ENCODE measurements at regions not wholly inside any gene's neighbourhood (a gene's known extent, or its start where the extent isn't known, plus 50 kb on each side); places are given as distances from the start of the nearest gene placed in this dataset.

- Histone ChIP-seq H4K20me1 (ENCODE audit: control insufficient read depth, extremely low read depth, insufficient read depth, low read length) (no peaks in the 10 kb centered on the region), H3K4me3 (ENCODE audit: control insufficient read depth in 2 of 3, extremely low read depth in 1 of 3, insufficient read depth in 2 of 3, low read depth in 1 of 3, low read length in 3 of 3) (no peak overlapping the region), H3K9me1 (ENCODE audit: control insufficient read depth, extremely low read depth, insufficient read depth, low read length) (no peaks in the 10 kb centered on the region), H3K27me3 (ENCODE audit: control insufficient read depth, extremely low read depth, insufficient read depth, low read length) (no peaks in the 10 kb centered on the region), H3K9me3 (ENCODE audit: control insufficient read depth, low read depth, low read length) (no peaks in the 10 kb centered on the region), H3K79me2 (ENCODE audit: control insufficient read depth, insufficient read depth, low read length) (no peaks in the 10 kb centered on the region), H3K4me1 (ENCODE audit: control insufficient read depth, extremely low read depth, insufficient read depth, low read length) (no peaks in the 10 kb centered on the region), H3K36me3 (ENCODE audit: control insufficient read depth in 2 of 2, extremely low read depth in 1 of 2, insufficient read depth in 2 of 2, low read length in 2 of 2) (no peaks in the 10 kb centered on the region), H2AFZ (ENCODE audit: control insufficient read depth, low read length) (no peak overlapping the region), H3K4me2 (ENCODE audit: control insufficient read depth, extremely low read depth, insufficient read depth, low read depth, low read length) (no peak overlapping the region), H3K9ac (ENCODE audit: control insufficient read depth, extremely low read depth, insufficient read depth, low read length) (no peak overlapping the region), H3K27ac (ENCODE audit: control insufficient read depth, insufficient read depth, low read length) (no peak overlapping the region)
- dilution Hi-C loops (cut with MboI; ENCODE audit: extremely low pct_ligation_motif_present, low sequenced_read_pairs), result no loop called here
- FAIRE-seq (no peak), DNase-seq (ENCODE audit: low read depth, low spot score) (no peak)
- TF ChIP-seq, protein P1, sequence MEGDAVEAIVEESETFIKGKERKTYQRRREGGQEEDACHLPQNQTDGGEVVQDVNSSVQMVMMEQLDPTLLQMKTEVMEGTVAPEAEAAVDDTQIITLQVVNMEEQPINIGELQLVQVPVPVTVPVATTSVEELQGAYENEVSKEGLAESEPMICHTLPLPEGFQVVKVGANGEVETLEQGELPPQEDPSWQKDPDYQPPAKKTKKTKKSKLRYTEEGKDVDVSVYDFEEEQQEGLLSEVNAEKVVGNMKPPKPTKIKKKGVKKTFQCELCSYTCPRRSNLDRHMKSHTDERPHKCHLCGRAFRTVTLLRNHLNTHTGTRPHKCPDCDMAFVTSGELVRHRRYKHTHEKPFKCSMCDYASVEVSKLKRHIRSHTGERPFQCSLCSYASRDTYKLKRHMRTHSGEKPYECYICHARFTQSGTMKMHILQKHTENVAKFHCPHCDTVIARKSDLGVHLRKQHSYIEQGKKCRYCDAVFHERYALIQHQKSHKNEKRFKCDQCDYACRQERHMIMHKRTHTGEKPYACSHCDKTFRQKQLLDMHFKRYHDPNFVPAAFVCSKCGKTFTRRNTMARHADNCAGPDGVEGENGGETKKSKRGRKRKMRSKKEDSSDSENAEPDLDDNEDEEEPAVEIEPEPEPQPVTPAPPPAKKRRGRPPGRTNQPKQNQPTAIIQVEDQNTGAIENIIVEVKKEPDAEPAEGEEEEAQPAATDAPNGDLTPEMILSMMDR (optimal IDR thresholded peaks at IDR 0.05 in 1 of 3, IDR thresholded peaks at IDR 0.05 in 1 of 3, conservative IDR thresholded peaks at IDR 0.05 in 1 of 3; ENCODE audit: extremely low read depth in 1 of 3, insufficient read depth in 2 of 3, low read length in 3 of 3), result no peak
- TF ChIP-seq EZH2 (IDR thresholded peaks at IDR 0.05; ENCODE audit: low read length), result no peak
These were observed 204.3 kb downstream of the SUCLA2 start for GRCh38 chr13:47796816-47797215.

DNA sequence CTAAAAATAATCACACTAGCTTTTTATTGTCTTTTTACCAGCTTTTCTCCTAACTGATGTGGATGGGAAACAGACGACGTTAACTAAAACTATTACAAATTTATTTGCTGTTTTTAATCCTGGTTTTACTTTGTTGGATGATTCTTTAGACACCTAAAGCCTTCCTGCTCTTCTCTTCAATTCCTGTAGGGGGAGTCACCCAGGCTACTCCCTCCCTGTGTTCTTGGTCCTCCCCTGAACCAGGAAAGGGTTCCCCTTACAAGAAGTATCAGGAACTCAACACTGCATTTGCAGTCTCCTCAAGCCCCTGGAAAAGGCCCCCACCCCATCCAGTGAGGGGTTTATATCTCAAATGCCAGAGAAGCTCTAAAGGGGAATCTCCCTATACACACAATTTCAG is 206.1 kb downstream of the SUCLA2 start:
- FAIRE-seq (no peak), DNase-seq (ENCODE audit: low read depth, low spot score) (no peak)
- Histone ChIP-seq H3K9me1 (ENCODE audit: control insufficient read depth, extremely low read depth, insufficient read depth, low read length) (no peaks in the 10 kb centered on the region), H3K4me1 (ENCODE audit: control insufficient read depth, extremely low read depth, insufficient read depth, low read length) (no peaks in the 10 kb centered on the region), H3K9ac (ENCODE audit: control insufficient read depth, extremely low read depth, insufficient read depth, low read length) (no peak overlapping the region), H2AFZ (ENCODE audit: control insufficient read depth, low read length) (no peak overlapping the region), H3K27ac (ENCODE audit: control insufficient read depth, insufficient read depth, low read length) (no peak overlapping the region), H4K20me1 (ENCODE audit: control insufficient read depth, extremely low read depth, insufficient read depth, low read length) (no peaks in the 10 kb centered on the region), H3K9me3 (ENCODE audit: control insufficient read depth, low read depth, low read length) (no peaks in the 10 kb centered on the region), H3K4me2 (ENCODE audit: control insufficient read depth, extremely low read depth, insufficient read depth, low read depth, low read length) (no peak overlapping the region), H3K4me3 (ENCODE audit: control insufficient read depth in 2 of 3, extremely low read depth in 1 of 3, insufficient read depth in 2 of 3, low read depth in 1 of 3, low read length in 3 of 3) (no peak overlapping the region), H3K27me3 (ENCODE audit: control insufficient read depth, extremely low read depth, insufficient read depth, low read length) (no peaks in the 10 kb centered on the region), H3K79me2 (ENCODE audit: control insufficient read depth, insufficient read depth, low read length) (no peaks in the 10 kb centered on the region), H3K36me3 (ENCODE audit: control insufficient read depth in 2 of 2, extremely low read depth in 1 of 2, insufficient read depth in 2 of 2, low read length in 2 of 2) (no peaks in the 10 kb centered on the region)
- dilution Hi-C loops (cut with MboI; ENCODE audit: extremely low pct_ligation_motif_present, low sequenced_read_pairs), result no loop called here
- TF ChIP-seq, protein P1 (optimal IDR thresholded peaks at IDR 0.05 in 1 of 3, IDR thresholded peaks at IDR 0.05 in 1 of 3, conservative IDR thresholded peaks at IDR 0.05 in 1 of 3; ENCODE audit: extremely low read depth in 1 of 3, insufficient read depth in 2 of 3, low read length in 3 of 3), result peak; percentile 40 to 69 (median 57)
- no peak for TF ChIP-seq EZH2 (IDR thresholded peaks at IDR 0.05; ENCODE audit: low read length)
